Stimulated activated CD8-positive, alpha-beta memory T cell treated with anti-CD3 and anti-CD28 coated beads, Interleukin-4, amount 100 ng/mL, for 48 hours (primary cell): ENCODE measurements at regions not wholly inside any gene's neighbourhood (a gene's known extent, or its start where the extent isn't known, plus 50 kb on each side); places are given as distances from the start of the nearest gene placed in this dataset.
"Not testable (repeated sequence)": the region's sequence is repeated elsewhere in the genome, so short reads cannot be mapped to it uniquely, and the experiment has no call there.

Experiments used
- DNase-seq: peaks from one replicate; pipeline ENCODE4 v3.0.0-alpha.2; 2020

DNA sequence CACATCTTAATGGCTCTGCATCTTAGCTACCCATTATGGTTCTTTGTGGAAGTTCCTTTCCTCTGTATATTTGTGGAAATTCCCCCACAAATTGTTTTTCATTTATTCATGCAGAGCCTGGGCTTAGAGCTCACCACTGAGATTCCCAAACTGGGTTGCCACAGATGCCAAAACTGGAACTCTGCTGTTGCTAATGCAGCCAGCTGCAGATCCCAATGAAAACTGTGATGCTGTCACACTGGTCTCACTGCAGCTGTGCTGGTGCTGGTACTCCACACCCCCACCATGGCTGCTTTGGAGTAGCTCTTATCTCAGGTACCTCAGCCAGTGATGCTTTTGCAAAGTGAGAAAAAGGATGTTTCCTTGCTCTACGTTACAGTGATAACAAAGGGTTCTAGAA is 87.7 kb downstream of the DCK start:
- DNase-seq = no peak

DNA sequence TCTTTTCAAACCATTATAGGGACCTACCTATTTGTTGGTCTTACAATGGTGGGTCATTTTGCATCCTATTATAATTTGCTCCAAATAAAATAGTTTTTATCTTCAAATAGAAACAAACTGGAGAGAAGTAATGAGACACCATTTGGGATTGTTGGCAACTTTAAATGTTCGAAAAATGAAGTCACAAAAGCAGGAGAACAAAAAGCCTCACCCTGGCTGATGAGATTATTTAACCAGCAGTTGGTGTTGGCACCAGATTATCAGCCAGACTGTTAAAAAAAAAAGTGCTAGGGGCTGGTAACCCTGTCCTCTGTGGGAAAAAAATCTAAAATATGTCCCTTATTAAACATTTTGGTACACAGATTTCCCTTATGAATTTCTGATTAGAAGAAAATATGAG is 100.3 kb downstream of the DCK start:
- no peak for DNase-seq

DNA sequence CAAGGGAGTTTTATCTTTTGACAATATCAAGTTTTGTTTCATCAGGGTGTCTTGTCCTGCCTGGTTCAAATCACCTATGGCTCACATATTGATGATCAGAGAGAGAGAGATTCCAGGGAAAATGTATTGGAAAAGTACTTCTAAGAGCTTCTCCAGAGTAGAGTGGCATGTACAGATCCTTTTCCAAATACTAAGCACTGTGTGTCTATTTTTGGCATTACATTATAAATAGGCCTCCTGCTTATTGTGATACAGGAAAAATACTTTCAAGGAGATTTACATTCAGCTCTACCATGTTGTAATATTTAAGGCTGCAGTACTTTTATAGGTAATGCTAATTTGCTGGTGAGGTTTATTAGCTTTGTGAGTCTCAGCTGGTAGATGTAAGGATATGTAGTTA is 100.8 kb downstream of the DCK start:
- no peak for DNase-seq

DNA sequence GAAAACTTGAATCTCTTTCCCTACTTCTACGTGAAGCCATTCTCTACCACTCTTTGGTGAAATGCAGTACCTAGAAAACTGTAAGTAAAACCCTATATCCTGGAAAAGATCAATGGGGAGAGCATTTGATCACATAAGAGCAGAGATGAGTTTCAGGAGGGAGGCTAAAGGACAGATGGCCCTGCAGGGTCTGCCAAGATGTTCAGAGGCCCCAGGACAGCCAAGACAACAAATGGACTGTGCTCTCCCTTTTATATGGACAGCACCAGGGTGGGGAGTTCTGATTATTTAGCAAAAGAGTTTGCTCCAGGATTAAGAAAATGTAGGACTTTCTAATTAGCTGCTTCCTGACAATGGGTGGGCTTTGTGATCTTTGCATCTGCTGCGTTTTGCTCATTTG is 101.7 kb downstream of the DCK start:
- no peak for DNase-seq

DNA sequence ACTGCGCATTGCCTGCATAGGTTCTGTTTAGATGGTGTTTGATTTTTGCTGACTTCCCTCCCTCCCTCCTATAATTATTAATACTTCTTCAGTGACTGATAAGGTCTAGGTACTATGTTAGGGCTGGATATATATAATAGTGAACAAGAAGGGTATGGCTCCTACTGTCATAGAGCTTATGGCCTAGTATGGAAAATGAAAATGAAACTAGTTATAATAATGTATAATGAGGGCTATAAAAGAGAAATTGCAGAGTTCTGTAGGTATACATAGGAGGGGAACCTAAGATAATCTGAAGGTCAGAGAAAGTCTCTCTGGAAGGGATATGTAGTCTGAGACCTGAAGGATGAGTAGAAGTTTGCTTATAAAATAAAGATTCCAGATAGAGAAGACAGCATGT is 102.1 kb downstream of the DCK start:
- no peak for DNase-seq

DNA sequence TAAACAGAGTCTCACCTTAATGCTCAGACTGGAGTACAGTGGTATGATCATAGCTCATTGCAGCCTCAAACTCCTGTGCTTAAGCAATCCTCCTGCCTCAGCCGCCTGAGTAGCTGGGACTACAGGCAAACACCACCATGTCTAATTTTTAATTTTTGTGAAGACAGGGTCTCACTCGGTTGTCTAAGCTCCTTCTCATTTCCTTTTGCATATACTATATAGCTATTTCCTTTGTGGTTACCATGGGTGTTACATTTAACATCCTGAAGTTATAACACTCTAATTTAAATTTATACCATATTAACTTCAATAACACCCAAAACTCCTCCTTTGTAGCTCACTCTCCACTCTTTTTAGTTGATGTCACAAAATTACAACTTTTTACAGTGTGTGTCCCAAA is 114.3 kb downstream of the DCK start:
- DNase-seq = no peak

DNA sequence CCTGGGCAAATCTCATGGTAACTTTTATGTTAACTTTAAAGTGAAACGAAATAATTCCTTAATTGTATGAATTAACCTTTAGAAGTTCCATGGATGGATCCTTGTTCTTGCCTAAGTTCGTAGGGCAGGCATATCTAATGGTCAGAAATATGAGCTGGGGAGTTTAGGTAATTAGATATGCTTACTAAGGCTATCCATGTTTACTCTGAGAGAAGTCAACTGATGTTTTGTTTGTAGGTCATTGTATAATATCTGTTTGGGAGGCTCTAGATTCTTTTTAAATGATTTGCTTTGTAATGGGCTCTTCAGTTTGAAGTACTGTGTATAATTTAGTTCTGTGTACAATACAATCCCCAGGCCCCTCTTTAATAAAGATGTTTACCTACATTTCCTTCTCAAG is 117.0 kb downstream of the DCK start:
- DNase-seq = no peak

DNA sequence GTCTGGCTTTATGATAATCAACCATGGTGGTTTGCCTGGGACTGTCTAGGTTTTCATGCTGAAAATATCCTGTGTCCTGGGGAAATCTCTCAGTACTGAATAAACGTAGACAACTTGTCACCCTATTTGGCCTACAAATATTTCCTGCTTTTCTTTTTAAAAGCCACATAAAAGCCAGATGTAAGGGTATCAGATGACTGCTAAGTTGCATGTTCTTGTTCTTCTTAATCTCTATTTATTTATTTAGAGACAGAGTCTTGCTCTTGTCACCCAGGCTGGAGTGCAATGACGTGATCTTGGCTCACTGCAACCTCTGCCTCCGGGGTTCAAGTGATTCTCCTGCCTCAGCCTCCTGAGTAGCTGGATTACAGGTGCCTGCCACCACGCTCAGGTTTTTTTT is 117.7 kb downstream of the DCK start:
- not testable (repeated sequence) for DNase-seq

DNA sequence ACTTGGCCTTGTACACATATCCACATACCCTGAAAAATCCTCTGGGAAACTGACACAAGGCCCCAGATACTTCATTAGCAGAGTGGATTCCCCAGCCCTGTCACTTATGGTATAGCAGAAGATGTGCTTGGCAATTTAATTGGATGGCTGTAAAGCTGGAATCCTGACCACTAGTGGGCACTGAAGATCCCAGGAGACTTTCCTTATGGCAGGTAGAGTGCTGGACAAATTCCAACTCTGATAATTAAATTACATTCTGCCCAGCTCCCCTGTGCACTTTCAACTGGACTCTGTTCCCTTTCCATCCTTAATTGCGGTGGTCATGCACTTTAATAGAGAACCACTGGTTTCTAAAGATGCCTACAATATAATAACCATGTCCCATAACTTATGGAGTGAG is 119.8 kb downstream of the DCK start:
- DNase-seq = no peak

DNA sequence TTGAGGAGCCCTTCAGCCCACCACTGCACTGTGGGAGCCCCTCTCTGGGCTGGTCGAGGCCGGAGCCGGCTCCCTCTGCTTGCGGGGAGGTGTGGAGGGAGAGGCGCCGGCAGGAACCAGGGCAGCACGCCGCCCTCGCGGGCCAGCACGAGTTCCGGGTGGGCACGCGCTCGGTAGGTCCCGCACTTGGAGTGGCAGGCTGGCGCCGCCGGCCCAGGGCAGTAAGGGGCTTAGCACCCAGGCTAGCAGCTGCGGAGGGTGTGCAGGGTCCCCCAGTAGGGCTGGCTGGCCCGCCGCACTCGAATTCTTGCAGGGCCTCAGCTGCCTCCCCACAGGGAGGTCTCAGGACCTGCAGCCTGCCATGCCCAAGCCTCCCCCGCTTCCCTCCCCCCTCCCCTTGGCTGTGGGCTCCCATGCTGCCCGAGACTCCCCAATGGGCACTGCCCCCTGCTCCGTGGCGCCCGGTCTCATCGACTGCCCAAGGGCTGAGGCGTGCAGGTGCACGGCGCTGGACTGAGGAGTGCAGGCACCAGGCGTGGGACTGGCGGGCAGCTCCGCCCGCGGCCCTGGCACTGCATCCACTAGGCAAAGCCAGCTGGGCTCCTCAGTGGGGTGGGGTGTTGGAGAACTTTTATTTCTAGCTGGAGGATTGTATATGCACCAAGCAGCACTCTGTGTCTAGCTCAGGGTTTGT is 127.5 kb downstream of the DCK start:
- DNase-seq = no peak

DNA sequence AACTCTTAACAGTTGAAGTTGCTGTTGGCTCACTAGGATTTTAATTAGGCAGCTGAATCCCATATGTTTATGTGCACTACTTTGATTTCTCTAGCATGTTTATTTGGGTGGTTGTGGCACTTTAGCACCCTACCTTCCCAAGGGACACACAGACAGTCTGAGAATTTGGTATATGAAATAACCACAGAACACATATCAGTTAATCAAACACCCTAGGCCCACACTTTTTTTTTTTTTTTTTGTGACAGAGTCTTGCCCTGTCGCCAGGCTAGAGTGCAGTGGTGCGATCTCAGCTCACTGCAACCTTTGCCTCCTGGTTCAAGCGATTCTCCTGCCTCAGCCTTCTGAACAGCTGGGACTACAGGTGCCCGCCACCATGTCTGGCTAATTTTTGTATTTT is 130.5 kb downstream of the DCK start:
- DNase-seq = no peak

DNA sequence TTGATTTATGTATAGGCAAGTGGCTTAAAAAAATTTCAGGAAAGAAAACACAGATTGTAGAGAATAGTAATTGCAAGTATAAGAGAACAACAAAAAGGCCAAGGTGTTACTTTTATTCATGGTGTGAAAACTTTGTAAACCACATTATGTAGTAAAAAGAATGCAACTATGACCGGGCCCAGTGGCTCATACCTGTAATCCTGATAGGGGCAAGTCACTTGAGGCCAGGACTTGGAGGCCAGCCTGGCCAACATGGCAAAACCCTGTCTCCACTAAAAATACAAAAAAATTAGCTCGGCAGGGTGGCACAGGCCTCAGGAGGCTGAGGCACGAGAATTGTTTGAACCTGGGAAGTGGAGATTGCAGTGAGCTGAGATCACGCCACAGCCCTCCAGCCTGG is 131.7 kb downstream of the DCK start:
- no peak for DNase-seq

DNA sequence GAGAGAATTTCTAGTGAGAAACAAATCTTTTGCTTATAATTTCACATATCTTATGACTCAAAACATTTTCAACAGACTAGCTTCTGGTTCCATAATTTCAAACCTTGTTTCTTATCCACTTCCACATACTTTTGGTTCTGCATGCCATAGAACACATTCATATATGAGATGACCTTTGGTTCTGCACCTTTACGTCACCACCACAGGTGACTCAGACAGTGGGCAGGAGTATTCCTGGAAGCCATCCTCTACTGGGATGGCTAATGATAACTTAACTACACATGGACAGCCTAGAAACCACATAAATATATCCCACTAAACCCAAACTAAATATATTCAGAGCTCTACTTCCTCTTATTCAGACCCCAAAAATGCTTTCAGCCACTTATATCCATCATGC is 133.3 kb downstream of the DCK start:
- no peak for DNase-seq

DNA sequence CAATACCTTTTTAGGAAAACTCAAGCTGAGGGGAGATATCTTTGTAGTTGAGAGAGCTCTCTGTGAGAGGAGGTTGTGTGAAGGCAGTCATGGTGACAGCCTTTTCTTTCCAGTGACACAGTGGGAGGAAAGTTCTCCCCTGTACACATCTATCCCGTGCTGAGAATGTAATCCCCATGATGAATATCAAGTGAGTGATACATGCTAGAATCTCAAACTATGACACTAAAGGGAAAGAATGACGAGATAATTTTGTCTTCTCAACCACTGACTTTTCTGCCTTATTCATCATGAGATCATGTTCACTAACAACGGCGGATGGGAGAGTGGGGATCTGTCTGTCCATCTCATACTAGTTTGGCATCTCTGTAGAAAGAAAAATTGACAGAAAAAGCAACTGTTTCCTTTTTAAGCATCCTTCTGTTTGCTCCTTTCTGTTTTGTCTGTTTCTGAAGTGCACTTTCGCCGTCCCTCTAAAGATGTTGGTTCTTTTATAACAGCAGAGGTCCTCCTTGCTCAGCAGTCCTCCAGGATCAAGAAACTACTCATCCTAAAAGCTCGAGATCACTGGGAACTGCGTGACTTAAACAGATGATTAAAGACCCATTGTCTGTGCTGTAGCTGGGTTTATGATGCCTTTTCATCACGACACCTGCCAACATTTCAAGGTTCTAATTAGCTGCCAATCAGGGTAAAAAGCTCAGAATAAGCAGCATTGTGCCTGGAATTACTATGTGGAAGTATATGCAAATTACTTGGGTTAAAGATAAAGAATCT is 137.6 kb downstream of the DCK start:
- DNase-seq = no peak

DNA sequence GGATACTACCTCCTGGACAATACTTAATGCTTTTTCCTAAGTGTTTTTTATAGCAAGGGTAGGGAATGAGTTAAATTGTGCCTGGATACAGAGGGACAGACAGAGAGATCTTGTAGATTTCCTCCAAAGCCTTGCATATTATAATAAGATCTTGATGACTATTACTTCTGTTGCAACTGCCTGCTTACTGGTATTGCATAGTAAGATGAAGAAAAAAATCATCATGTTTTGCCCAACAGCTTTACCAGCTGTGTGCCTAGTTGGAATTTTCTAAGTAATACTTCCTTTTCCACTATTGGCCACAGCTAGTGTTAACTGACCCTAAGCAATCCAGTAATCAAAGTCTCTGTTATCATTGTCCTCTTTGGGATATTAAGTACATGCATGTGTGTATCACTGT is 139.0 kb downstream of the DCK start:
- DNase-seq = no peak

DNA sequence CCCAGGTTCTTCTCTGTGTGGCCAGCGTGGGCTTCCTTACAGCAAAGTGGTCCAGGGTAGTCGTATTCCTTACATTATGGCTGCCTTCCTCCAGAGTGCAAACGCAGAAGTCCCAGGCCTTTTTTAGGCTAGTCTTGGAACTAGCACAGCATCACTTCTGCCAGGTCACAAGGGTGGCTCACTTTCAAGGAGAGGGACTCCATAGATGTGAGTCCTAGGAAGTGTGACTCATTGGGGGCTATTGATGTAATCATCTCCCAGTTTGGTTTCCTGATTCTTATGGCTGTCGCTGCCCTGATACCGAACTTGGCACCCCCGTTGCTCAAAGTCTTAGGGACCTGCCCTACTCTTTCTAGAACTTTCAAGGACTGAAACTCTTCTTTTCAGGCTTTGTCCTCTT is 140.0 kb downstream of the DCK start:
- no peak for DNase-seq

DNA sequence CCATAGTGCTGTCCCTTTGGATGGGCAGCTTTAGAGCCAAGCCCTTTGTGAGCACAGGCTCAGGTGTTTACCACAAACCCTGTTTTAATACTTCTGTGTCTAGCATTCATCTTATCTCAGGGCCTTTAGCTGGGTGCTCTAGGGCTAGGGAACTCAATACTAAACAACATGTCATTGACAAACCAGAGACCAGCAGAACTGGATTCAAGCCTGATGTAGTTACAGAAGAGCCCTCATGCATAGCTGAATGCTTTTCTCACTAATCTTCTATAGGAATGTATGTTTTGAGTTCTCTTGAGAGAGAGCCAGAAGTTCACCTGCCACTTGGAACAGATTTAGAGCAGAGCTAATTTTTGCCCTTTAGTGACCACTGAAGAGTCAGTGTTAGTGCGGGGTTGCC is 142.6 kb downstream of the DCK start:
- DNase-seq = no peak

DNA sequence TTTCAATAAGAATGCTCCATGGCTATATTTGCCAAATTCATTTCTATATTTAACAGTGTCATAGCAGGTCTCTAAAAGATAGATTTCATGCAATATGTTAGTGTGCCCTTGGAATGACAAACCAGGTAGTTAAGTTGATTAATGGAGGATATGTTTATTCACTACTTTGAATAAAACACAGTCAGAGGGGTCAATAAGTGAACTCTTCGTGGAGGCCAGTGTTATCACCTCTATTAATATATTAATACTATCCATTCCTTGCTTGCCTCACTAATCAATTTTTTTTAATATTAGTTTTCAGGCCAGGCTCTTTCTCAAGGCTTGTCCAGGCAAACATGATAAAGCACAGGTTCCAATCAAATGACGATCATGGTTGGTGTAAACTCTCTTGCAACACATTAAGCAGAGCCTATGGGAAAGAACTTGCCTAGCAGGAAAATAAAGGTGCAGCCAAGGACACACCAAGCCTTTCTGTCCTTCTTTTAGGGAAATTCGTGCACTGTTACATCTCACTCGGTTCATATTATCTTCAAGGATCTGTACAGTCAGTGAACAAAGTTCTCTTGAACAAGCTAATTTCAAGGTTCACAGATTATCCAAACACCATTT is 144.7 kb downstream of the DCK start:
- DNase-seq = no peak

DNA sequence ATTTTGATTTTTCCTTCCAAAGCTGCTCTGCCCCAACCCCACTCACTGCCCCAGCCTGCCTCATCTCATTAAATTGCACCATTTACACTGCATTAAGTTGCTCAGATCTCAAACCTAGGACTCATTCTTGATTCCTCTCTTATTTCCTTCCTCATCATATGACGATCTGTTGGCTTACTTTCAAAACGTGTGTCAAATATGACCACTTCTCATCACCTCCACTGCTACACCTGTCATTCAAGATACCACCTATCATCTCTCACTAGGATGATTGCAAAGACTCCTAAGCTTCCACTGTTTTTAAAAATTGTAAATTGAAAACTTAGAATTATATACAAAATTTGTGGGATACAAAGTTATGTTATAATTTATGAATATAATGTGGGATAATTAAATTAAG is 147.1 kb downstream of the DCK start:
- no peak for DNase-seq

DNA sequence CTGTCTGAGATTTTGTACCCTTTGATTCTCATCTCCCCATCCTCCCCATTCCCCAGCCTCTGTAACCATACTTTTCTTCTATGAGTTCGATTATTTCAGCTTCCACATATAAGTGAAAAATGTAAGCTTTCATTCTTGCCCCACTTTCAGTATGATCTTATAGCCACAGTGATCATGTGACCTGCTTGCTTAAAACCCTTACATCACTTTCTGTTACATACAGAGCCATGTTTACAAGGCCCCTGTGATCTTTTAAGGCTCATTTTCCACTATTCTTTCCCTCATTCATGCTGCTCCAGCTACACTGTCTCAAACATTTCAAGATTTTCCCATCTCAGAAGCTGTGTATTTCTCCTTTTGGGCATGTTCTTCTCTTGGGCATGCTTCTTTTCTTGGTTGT is 147.7 kb downstream of the DCK start:
- DNase-seq = no peak

DNA sequence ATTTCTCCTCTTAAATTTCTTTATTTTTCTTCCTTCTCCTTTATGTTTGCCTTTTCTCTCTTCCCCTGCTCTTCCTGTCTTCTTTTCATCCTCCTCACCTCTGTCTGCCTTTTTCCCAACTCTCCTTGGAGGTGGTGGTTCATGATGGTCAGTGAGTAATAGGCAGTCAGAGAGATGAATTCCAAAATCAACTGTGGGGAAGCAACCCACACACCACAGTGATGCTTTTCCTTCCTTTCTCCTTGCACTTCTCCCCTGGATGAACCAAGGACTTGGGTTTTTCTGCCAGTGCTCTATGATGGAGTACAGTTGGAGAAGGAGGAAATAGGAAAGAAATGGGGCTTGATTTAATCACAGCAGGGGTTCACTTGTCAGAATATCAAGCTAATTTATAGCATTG is 153.8 kb downstream of the DCK start:
- no peak for DNase-seq

DNA sequence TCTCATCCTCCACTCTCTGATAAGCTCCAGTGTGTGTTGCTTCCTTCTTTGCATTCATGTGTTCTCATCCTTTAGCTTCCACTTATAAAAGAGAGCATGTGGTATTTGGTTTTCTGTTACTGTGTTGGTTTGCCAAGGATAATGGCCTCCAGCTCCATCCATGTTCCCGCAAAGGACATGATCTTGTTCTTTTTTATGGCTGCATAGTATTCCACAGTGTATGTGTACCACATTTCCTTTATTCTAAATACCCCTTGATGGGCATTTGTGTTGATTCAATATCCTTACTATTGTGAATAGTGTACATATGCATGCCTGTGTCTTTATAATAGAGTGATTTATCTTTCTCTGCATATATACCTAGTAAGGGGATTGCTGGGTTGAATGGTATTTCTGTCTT is 155.1 kb downstream of the DCK start:
- DNase-seq = no peak

DNA sequence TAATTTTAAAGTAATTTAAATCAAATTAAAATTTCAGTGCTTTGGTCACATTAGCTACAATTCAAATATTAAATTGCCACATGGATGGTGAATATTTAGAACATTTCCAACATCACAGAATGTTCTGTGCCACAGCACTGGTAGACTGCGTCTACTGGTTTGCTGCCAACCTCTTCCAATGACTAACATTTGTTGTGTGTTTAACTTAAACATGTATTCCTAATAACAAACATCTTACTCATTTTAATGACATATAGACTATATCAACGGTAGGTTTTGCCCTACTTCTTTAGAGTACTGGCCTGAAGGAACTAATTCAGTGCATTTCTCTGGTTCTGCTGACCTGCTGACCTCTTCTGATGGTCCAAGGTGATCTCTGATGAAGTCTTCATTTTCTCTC is 157.6 kb downstream of the DCK start:
- DNase-seq = no peak

DNA sequence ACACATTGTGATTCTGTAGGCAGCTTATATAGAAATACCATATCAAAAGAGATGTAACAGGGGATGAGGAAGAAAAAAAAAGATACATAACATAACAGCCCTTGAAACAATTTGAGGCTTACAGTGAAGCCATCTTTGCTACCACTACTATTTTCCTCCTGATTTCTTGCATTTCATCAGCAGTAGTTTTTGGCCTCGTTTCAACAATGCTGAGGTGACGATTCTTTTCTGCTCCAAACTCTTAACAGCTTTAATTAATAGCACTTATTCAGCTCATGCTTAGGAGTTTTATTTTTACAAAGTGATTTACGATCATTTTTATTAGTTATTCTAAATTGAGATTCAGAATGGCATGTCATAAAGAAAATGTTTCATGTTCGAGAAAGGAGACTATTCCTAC is 163.2 kb downstream of the DCK start:
- DNase-seq = no peak

DNA sequence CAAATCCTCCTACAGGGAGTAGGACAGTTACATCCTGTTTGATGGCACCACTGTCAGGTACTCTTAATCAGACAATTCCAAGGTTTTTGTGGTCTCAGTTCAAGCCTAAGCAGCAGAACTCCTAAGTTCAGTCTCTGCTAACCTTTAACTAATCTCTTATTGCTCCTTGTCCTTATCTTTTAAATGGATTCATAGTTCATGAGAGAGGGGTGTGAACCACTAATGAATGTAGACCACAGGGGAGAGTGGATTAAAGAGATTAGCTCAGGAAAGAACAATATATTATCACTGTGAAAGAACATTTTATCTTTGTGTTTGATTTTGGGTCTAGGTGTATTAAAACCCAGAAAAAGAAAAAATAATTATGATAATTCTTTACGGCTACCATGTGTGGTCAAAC is 168.9 kb downstream of the DCK start:
- no peak for DNase-seq
